ENCODE measurements at regions not wholly inside any gene's neighbourhood (a gene's known extent, or its start where the extent isn't known, plus 50 kb on each side); places are given as distances from the start of the nearest gene placed in this dataset.

DNA sequence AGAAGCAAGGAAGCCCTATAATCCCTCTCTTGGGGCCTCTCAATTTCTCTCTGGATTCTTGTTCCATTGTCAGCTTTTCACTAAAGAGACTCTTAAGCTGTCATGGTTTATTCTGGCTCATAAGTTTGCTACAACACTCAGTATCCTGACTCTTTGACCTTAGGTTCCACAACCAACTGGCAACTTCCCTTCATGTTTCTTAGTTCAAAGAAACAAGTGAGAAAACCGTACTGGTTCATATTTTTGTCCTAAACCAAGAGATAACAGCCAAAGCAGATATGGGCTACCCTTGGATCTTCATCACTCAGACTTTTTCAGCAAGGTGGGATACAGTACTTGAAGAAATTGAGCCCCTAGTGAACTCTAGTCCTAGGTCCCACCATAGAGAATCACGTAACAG is 109.9 kb upstream of the CRIM1 start:
- ChIA-PET POLR2A (ENCODE audit: low non-redundant PET) (no interaction called here), CTCF (no interaction called here)
- no peak overlapping the region for H3K27ac ChIP-seq
- DNase-seq (ENCODE audit: low spot score) = no peak
- TF ChIP-seq, protein P1, sequence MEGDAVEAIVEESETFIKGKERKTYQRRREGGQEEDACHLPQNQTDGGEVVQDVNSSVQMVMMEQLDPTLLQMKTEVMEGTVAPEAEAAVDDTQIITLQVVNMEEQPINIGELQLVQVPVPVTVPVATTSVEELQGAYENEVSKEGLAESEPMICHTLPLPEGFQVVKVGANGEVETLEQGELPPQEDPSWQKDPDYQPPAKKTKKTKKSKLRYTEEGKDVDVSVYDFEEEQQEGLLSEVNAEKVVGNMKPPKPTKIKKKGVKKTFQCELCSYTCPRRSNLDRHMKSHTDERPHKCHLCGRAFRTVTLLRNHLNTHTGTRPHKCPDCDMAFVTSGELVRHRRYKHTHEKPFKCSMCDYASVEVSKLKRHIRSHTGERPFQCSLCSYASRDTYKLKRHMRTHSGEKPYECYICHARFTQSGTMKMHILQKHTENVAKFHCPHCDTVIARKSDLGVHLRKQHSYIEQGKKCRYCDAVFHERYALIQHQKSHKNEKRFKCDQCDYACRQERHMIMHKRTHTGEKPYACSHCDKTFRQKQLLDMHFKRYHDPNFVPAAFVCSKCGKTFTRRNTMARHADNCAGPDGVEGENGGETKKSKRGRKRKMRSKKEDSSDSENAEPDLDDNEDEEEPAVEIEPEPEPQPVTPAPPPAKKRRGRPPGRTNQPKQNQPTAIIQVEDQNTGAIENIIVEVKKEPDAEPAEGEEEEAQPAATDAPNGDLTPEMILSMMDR (conservative IDR thresholded peaks at IDR 0.05; ENCODE audit: low read depth) = no peak

DNA sequence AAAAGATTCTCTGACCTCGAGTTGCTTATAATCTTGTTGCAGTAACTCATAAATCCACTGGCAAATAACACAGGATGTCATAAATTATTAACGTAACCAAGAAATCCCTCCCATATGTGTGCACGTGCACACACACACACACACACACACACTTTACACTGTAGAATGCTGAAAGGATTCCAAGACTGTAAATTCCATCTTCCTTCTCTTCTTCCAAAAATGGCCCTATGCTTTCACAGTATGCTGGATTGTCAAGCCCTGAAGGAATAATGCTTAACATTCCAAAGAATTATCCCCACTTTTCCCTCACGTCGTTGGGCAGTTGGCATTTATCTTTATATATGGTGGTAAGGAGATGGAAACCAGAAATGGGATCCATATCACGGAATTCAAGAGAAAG is 117.5 kb upstream of the CRIM1 start:
- no peak for DNase-seq (ENCODE audit: low spot score)
- TF ChIP-seq, protein P1 (conservative IDR thresholded peaks at IDR 0.05; ENCODE audit: low read depth) = no peak
- POLR2A ChIA-PET (ENCODE audit: low non-redundant PET) = no interaction called here
- CTCF ChIA-PET = no interaction called here
- H3K27ac ChIP-seq = no peak overlapping the region

DNA sequence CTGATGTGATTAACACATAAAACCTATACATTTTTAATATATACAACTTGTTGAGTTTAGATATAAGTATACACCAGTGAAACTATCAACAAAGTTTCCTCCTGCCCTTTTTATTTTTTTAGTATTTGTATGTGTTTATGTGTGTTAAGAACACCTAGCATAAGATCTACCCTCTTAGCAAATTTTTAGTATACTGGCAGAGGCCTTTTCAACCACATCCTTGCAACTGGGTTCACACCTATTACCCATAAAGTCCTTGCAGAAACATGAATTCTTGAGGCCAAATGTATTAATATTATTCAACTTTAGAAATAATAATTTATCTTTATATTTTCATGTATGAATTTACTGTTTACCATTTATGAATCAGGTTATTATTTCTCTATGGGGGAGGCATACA is 119.7 kb upstream of the CRIM1 start:
- ChIA-PET CTCF (no interaction called here), POLR2A (ENCODE audit: low non-redundant PET) (no interaction called here)
- no peak overlapping the region for H3K27ac ChIP-seq
- TF ChIP-seq, protein P1 (conservative IDR thresholded peaks at IDR 0.05; ENCODE audit: low read depth) = no peak
- no peak for DNase-seq (ENCODE audit: low spot score)

DNA sequence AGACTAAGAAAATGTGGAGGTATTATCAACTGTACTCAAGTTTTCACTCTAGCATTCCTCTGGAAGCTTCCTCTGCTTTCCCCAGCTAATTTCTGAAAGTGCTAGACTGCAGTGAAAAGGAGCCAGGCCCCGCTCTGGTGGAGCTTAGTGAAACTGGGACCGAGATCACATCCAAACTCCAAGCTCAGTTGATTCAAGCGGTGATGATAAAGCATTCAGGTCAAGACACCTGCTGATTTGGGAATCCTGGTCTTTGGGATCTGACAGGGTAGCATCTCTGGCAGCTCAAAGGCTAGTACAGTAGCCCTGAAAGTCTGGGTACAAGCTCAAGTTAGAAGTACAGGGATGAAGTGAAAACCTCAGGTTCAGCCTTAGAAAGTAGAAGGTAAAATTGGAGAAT is 120.2 kb upstream of the CRIM1 start:
- POLR2A ChIA-PET (ENCODE audit: low non-redundant PET) = no interaction called here
- TF ChIP-seq, protein P1 (conservative IDR thresholded peaks at IDR 0.05; ENCODE audit: low read depth) = no peak
- CTCF ChIA-PET = no interaction called here

DNA sequence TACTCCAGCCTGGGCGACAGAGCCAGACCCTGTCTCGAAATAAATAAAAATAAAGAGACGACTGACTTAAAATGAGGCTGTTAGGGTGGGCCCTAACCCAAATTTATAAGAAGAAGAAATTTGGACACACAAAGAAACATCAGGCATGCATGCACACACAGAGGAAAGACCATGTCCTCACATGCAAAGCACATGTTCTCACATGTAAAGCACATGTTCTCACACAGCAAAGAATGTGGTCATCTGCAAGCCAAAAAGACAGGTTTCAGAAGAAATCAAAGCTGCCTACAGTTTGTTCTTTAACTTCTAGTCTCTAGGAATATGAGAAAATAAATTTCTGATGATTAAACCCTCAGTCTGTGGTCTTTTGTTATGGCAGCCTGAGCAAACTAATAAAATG is 132.3 kb upstream of the CRIM1 start:
- no peak overlapping the region for H3K27ac ChIP-seq
- DNase-seq (ENCODE audit: low spot score) = no peak
- ChIA-PET CTCF (no interaction called here), POLR2A (ENCODE audit: low non-redundant PET) (no interaction called here)
- TF ChIP-seq, protein P1 (conservative IDR thresholded peaks at IDR 0.05; ENCODE audit: low read depth) = no peak

More for the DNA sequence above, 120.2 kb upstream of the CRIM1 start:
- no peak for DNase-seq (ENCODE audit: low spot score)
- no peak overlapping the region for H3K27ac ChIP-seq

DNA sequence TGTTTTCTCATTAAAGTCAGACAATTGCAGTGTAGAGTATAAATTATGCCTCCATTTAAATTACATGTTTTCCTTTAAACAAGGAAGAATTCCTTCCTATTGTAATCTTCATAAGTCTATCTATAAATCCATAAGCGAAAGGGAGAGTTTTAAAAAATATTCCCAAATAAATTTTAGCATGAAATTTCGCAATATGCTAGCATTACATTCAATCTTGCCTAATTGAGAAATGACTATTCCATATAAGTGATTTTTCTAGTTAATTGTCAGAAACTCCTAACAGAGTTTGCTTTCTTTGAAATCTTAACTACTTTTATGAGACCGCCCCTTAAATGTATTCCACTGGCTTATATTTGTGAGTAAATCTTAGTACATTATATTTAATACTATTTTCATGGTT is 133.1 kb upstream of the CRIM1 start:
- TF ChIP-seq, protein P1 (conservative IDR thresholded peaks at IDR 0.05; ENCODE audit: low read depth) = no peak
- no peak for DNase-seq (ENCODE audit: low spot score)
- no peak overlapping the region for H3K27ac ChIP-seq
- POLR2A ChIA-PET (ENCODE audit: low non-redundant PET) = no interaction called here
- CTCF ChIA-PET = no interaction called here

DNA sequence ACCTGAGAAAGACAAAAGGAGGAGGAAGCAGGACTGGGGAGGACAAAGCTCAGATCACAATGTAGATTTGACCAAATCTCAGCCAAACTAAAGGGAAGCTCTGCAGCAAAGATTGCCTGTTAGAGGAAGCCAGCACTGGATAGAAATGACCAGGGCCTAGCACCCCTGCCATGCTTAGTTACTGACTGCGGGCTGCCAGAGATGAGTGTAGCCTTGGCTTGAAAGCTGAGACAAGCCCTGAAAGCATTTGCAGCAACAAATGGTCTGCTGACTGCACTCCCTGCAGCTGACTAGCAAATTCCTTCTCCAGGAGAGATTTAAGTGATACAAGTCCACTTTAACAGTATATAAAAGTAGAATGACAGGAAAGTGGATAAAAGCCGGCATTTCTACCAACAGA is 140.9 kb upstream of the CRIM1 start:
- ChIA-PET POLR2A (ENCODE audit: low non-redundant PET) (no interaction called here), CTCF (interaction anchor here (1.4 kb wide), 1 partner anchor 23 kb away, joined by 3 read pairs; no protein-coding TSS in a partner anchor)
- H3K27ac ChIP-seq = no peak overlapping the region
- TF ChIP-seq, protein P1 (conservative IDR thresholded peaks at IDR 0.05; ENCODE audit: low read depth) = no peak
- DNase-seq (ENCODE audit: low spot score) = no peak
